ENCODE measurements at regions not wholly inside any gene's neighbourhood (a gene's known extent, or its start where the extent isn't known, plus 50 kb on each side); places are given as distances from the start of the nearest gene placed in this dataset.
"Not testable (repeated sequence)": the region's sequence is repeated elsewhere in the genome, so short reads cannot be mapped to it uniquely, and the experiment has no call there.

GRCh38 chr2:118374974-118375755 lies 286.9 kb downstream of the INSIG2 start:
- DNase-seq: no peak

GRCh38 chr2:118372886-118373830 lies 284.9 kb downstream of the INSIG2 start:
- no peak for DNase-seq

GRCh38 chr2:118371515-118371914 lies 283.2 kb downstream of the INSIG2 start:
- no peak for DNase-seq

- DNase-seq: not testable (repeated sequence)
These were observed 281.2 kb downstream of the INSIG2 start for GRCh38 chr2:118369521-118369920.

GRCh38 chr2:118363604-118364003 lies 275.3 kb downstream of the INSIG2 start:
- DNase-seq: no peak

- no peak for DNase-seq
These were observed 267.8 kb downstream of the INSIG2 start for GRCh38 chr2:118356051-118356450.

- no peak for DNase-seq
These were observed 263.5 kb downstream of the INSIG2 start for GRCh38 chr2:118351796-118352195.

- DNase-seq: no peak
These were observed 262.4 kb downstream of the INSIG2 start for GRCh38 chr2:118350621-118351020.

GRCh38 chr2:118349365-118349764 lies 261.1 kb downstream of the INSIG2 start:
- no peak for DNase-seq

- no peak for DNase-seq
These were observed 260.2 kb downstream of the INSIG2 start for GRCh38 chr2:118348380-118349034.

GRCh38 chr2:118345465-118345864 lies 257.2 kb downstream of the INSIG2 start:
- no peak for DNase-seq

GRCh38 chr2:118340103-118340502 lies 251.8 kb downstream of the INSIG2 start:
- no peak for DNase-seq

- DNase-seq: no peak
These were observed 251.1 kb downstream of the INSIG2 start for GRCh38 chr2:118339386-118339785.

GRCh38 chr2:118333664-118334063 lies 245.4 kb downstream of the INSIG2 start:
- DNase-seq: no peak

GRCh38 chr2:118325321-118325955 lies 237.2 kb downstream of the INSIG2 start:
- no peak for DNase-seq

GRCh38 chr2:118322406-118322805 lies 234.1 kb downstream of the INSIG2 start:
- no peak for DNase-seq

GRCh38 chr2:118321432-118322105 lies 233.3 kb downstream of the INSIG2 start:
- no peak for DNase-seq

- DNase-seq: no peak
These were observed 232.4 kb downstream of the INSIG2 start for GRCh38 chr2:118320658-118321057.

GRCh38 chr2:118320196-118320595 lies 231.9 kb downstream of the INSIG2 start:
- DNase-seq: no peak

- no peak for DNase-seq
These were observed 231.0 kb downstream of the INSIG2 start for GRCh38 chr2:118319271-118319684.

- DNase-seq: no peak
These were observed 227.3 kb downstream of the INSIG2 start for GRCh38 chr2:118315606-118316005.
